GM18858 (cell line): ENCODE measurements at regions not wholly inside any gene's neighbourhood (a gene's known extent, or its start where the extent isn't known, plus 50 kb on each side); places are given as distances from the start of the nearest gene placed in this dataset.
"Not testable (repeated sequence)": the region's sequence is repeated elsewhere in the genome, so short reads cannot be mapped to it uniquely, and the experiment has no call there.

Experiments
- ATAC-seq: cut with Tn5 transposase; IDR thresholded peaks from one replicate; pipeline ENCODE4 v1.9.1; 2021; ENCODE audit not compliant: unreplicated experiment

DNA sequence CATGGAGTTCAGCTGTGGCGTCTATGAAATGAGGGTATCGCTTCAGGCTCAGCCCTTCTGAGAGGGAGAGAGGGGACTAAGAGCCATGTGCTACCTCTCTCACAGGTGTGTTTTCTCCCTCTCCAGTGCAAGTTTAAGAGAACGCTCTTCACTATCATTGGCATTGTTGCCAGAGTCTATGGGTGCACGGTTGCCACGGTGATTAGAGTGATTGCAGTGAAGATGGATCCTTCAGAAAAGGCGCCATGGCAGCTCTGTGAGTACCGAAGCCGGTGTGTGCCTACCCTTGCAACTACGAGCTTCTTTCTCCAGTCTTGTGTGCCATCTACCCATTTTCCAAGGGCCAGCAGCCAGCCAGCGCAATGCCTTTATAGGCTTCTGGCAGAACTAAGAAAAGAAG lies 290.5 kb downstream of the OMA1 start:
- no peak for ATAC-seq

GRCh38 chr1:58255192-58255591 lies 291.3 kb downstream of the OMA1 start:
- ATAC-seq: no peak

- ATAC-seq: no peak
Measured at GRCh38 chr1:58251430-58252073, 295.0 kb downstream of the OMA1 start.

GRCh38 chr1:58250587-58250948 lies 296.0 kb downstream of the OMA1 start:
- no peak for ATAC-seq

- ATAC-seq: no peak
Measured at GRCh38 chr1:58249737-58250586, 296.6 kb downstream of the OMA1 start.

DNA sequence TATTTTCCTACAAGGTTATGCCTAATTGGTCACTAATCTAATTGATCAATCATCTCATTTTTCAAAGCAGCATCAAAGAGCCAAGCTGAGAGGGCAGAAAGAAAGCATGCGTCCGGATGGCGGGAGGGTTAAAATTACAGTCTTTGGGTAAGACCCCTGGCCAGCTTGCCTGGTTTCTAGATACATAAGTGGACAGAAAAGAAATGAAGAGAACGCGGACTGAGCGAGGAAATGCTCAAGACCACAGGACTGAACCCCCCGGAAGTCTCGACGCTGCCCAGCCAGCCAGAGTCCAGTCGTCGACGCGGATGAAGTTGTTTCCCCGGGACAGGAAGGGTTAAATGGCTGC lies 297.2 kb downstream of the OMA1 start:
- no peak for ATAC-seq

GRCh38 chr1:58248791-58249190 lies 297.7 kb downstream of the OMA1 start:
- ATAC-seq: no peak

GRCh38 chr1:58248072-58248471 lies 298.5 kb downstream of the OMA1 start:
- no peak for ATAC-seq

GRCh38 chr1:58246549-58246948 lies 300.0 kb downstream of the OMA1 start:
- ATAC-seq: no peak

DNA sequence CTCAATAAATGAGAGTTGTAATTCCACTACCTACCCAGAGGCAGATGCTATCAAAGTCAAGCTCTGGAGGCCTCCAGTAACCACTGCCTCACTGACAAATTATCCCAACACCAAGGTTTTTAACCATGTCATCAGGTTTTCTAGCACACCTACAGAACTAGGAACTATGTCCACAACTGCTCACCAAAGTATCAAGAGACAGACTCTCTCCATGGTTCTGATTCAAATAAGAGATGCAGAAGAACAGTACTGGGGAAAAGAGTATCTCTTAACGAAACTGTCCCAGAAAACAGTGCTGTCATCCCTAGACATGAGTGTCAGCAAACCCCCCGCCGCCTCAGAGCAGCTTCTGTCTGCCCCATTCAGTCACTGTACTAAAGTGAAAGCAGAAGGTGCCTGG lies 301.7 kb downstream of the OMA1 start:
- ATAC-seq: no peak

DNA sequence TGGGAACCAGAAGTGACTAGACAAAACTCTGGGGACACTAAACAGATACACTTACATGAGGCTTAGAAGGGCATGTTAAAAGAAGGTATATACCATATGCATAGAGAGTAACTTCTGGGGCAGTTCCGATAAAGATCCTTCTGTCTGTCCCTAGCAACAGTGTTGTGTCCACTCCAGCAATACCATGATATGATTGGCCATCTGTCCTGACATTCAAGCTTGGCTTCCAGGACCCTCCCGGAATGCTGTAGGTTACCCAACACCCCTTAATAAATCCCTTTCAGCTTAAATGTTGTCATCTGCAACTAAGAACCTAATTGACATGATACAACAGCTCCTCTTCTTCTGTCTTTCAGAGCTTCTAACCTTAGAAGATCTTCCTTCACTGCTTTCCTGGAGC lies 307.7 kb downstream of the OMA1 start:
- ATAC-seq: no peak

DNA sequence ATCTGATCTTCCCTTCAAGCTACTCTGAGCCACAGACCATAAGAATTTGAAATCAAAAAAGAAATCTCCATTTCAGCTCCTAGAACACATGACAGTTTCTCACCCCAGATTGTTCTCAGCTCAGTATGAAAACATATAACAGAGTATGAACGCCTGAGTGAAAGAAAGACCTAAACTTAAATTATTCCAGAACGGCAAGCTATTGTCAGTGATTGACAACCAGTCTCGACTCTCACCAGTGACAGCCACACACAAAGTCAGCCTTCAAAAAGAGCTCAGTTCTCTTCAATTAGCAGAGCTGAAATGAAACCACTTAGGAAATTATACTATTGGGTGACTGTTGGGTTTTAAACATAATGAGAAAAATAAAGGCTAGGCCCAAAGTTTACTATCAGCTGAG lies 312.8 kb downstream of the OMA1 start:
- ATAC-seq: no peak

DNA sequence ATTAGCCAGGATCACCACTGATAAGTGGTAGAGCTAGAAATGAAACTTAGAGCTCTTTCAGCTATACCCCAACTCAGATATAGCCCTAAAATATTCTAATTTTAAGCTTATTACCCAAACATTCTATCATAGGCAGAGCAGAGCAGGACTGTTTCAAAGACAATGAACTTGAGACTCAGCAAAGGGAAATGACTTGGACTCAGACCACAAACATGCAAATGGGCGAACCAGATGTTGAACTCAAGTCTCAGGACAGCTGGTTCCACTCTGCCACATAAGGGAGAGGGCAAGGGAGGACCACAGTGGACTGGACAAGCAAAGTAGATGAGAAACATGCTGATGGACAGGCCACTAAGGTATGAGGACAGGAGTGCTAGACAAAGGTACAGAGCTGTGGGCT lies 315.3 kb downstream of the OMA1 start:
- ATAC-seq: no peak

DNA sequence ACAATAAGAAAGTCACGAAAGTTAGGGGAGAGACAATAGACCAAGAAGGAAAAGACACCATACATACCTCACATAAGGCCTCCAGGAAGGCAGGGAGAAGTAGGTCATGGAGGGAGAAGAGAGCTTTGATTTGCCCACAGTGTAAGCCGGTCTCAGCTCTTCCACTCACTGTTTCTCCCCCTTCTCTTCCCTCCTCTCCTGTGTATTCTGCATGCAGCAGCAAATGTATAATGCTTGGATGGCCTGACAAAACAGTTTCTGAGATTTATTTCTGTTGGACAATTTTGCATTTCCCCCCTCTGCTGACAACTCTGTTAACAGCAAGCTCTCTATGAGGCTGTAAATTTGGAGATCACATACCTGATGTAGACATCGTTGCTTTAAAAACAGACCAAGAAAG lies 318.9 kb downstream of the OMA1 start:
- no peak for ATAC-seq

- no peak for ATAC-seq
Measured at GRCh38 chr1:58223522-58223921, 323.0 kb downstream of the OMA1 start.

- no peak for ATAC-seq
Measured at GRCh38 chr1:58220836-58221472, 325.6 kb downstream of the OMA1 start.

DNA sequence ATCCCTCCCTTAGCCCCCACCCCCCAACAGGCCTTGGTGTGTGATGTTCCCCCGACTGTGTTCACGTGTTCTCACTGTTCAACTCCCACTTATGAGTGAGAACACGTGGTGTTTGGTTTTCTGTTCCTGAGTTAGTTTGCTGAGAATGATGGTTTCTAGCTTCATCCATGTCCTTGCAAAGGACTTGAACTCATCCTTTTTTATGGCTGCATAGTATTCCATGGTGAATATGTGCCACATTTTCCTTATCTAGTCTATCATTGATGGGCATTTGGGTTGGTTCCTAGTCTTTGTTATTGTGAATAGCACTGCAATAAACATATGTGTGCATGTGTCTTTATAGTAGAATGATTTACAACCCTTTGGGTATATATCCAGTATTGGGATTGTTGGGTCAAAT lies 330.4 kb downstream of the OMA1 start:
- not testable (repeated sequence) for ATAC-seq

DNA sequence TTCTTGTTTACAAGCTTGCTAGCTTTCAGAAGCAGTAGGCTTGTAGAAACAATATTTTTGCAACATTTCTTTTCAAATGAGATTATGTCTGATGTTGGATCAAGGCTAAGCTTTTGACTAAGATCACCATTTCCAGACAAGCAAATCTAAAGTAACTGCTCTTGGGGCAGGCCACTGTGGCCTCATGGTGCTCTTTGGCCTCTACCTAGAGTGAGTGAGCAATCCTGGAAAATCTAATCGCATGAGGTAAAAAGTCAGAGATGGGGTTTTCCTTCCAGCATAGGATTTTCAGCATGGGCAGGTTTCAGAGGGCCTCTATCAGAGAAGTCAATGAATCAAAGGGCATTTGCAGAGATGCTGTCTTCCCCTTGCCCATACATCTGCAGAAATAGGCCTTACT lies 331.9 kb downstream of the OMA1 start:
- no peak for ATAC-seq

DNA sequence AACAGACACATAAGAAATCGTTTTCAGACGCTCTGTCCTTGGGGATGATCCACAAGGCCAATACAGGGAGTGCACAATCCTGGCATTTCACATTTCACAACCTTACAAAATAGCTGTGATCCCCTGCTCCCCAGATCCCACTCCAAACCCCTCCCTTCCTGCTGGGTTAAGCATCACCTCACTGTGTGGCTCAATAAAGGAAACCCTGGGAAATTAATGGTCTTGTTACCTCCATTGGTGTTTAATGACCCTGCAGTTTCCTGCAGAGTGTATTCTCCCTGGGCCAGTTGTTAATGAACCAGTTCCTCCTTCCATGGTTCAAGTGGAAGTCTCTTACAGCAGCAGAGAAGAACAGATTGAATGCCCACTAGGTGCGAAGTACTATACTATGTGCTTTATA lies 334.7 kb downstream of the OMA1 start:
- no peak for ATAC-seq

GRCh38 chr1:58209575-58209974 lies 337.0 kb downstream of the OMA1 start:
- ATAC-seq: no peak

DNA sequence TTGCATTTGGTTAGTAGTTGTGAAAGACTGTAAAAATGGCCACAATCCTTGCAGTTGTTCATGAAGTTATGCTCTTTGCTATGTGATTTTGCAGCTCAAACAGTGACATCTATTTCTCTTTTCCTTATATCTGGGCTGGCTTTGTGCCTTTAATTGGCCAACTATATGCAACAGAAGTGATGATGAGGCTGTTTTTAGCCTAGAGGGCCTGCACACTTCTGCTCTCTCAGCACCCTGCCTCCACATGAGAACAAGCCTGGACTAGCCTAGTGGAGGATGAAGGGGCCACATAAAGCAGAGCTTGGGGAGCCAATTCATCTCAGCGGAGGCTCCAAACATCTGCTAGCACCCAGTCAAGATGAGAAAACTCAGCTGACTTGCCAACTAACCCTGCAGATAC lies 339.8 kb downstream of the OMA1 start:
- ATAC-seq: no peak

GRCh38 chr1:58204284-58204683 lies 342.2 kb downstream of the OMA1 start:
- ATAC-seq: no peak
